HG03175 (cell line): ENCODE measurements at regions not wholly inside any gene's neighbourhood (a gene's known extent, or its start where the extent isn't known, plus 50 kb on each side); places are given as distances from the start of the nearest gene placed in this dataset.
"Not testable (repeated sequence)": the region's sequence is repeated elsewhere in the genome, so short reads cannot be mapped to it uniquely, and the experiment has no call there.

Experiments
- ATAC-seq: cut with Tn5 transposase; IDR thresholded peaks from one replicate; pipeline ENCODE4 v1.9.1; 2021; ENCODE audit warnings: mild to moderate bottlenecking, moderate library complexity; ENCODE audit not compliant: unreplicated experiment

- ATAC-seq = no peak
These were observed 116.8 kb upstream of the SERPINE2 start for GRCh38 chr2:224155896-224156295.

DNA sequence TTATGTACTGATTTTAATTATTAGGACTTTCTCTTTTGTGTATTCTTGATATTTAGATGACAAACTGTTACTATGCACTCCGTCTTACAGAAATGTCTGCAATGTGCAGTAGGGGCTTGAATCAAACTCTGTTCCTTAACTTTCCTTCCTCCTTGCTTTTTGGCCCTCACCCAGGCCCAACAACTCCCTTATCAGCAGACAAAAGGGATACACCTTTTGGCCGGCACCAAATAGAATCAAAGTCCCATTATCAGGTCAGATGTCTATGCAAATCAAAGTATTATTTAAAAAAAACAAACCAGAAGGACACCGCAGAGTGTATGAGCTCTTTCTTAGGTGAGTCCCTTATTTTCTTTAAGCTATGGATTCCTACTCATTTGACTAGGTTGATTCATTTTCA lies 116.3 kb upstream of the SERPINE2 start:
- no peak for ATAC-seq

- ATAC-seq = no peak
These were observed 112.7 kb upstream of the SERPINE2 start for GRCh38 chr2:224151680-224152310.

DNA sequence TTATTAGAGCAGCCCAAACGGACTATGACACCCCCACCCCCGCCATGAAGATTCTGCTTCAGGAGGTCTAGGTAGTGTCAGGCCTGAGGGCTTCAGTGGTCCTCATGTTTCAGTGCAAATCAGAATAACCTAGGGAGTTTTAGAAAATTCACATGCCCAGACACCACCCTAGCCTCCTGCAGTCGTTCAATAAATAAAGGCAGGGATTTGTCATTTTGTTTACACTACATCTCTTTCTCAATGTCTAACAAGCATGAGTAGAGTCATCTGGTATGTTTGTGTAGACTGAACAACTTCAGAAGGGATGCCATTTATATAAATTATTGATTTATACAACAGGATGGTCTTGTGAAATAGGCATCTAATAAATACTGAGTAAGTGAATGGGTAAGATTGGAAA lies 112.1 kb upstream of the SERPINE2 start:
- no peak for ATAC-seq

GRCh38 chr2:224148058-224148457 lies 109.0 kb upstream of the SERPINE2 start:
- ATAC-seq = not testable (repeated sequence)

GRCh38 chr2:224147174-224147573 lies 108.1 kb upstream of the SERPINE2 start:
- no peak for ATAC-seq

DNA sequence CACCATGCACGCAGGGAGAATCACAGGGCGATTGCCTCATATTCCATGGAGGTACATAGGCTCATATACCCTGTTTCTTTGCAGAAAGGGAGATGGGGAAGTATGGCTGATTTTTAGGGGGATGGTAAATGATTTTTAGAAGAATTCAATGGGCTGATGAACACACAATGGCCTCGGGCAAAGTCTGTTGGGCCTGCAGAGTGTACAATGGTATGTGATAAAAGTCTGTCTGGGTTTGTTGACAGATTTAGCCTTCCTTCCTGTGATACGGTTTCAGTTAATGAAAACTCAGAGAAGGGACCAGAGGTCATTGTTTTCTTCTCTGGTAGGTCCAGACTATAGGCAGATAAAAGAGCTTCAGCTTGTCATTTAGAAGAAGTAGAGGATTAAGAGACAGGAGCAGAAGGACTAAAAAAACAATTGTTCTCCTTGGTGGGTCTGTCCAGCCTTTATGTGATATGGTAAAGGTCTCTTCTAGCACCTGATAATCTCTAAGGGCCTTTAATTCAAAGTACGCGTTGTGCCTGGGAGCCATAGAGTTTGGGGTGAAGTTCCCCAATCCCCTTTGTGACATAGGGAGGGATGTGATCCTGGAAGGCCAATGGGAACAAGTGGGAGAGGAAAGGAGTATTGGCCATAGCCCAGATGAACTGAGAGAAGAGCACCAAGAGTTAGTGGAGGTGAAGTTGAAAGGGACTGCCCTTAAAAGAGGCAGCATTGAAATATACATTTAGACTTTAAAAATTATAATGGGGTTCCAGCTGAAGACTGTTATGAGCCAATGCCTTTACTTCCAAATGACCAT lies 107.5 kb upstream of the SERPINE2 start:
- ATAC-seq = no peak

DNA sequence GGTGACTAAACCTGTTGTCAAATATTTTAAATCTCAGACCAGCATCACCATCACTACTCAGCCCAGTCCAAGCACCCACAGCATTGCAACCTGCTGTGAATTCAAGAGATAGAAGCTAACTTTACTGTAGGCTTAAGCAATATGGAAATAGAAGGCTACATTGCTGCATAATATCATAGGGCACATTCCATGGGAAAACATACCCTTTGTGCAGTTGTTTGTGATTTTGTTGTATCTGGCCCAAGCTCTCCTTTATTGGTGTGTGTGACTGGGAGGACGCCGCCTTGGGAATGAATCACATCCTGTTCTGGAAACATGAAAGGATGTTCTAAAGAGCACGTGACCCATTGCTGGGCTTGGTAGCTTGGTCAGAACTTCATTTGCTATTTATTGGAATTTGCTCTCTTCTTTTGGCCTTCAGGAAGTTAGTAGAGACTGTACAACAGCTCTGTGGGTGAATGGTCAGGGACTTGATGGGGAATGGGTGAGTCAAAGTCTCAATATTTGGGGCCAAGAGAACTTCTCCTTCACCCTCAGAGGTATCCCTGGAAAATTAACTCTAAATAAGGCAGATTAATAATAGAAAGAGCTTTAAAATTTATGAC lies 106.8 kb upstream of the SERPINE2 start:
- no peak for ATAC-seq

DNA sequence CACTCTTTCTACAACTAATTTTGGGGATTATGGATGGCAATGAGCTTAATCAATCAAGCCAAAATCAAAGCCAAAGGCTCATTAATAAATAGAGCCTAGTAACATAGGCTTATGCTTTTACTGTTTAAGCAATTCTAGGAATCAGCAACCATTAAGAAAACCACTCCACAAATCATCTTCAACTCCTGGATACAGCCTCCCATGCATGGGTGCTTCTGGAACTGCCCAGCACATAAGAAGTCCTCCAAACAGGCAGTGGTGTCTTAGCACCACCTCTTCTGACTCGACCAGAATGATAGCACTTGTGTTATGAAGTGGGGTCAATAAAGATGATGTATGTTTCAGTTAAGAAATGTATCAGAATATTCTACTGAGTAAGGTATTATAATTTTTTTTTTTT lies 104.4 kb upstream of the SERPINE2 start:
- ATAC-seq = no peak

DNA sequence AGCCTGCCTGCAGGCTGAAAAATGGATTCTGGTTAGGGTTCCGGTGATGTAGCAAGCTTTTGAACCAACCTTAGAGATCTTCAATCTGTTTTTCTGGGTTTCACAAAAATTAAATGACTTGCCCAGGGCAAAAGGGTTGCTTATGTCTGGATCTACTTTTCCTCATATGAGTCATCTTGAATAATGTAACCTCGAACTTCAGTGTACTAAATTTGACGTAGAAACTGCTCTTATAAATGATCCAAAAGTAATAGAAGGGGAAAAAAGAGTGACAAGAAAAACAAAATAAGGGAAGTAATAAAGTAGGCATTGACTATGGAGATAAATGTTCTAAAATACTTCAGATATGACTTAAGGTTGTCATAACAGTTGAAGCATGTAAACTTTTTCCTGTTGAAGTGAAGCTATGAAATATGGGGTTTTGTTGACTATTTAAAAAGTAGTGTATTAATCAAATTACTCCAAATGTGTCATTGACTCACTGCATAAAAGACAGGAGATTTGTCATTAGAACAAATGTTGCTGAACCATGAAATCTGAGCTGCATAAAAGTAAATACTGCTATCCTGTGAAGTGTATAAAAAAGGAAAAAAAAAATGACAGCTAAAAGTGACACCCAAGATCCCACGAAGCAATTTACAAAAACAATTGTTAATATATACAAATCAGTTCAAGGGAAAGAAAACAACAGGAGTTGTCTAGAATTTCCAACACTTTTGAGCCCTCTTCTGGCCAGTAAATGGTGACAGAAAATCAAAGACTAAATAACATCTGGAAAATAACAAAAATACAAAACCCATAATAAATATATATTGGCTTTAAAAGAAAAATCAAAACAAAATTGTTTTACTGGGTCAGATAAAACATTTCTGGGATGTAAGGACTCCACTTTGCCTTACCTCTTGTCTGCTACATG lies 103.6 kb upstream of the SERPINE2 start:
- ATAC-seq = no peak

DNA sequence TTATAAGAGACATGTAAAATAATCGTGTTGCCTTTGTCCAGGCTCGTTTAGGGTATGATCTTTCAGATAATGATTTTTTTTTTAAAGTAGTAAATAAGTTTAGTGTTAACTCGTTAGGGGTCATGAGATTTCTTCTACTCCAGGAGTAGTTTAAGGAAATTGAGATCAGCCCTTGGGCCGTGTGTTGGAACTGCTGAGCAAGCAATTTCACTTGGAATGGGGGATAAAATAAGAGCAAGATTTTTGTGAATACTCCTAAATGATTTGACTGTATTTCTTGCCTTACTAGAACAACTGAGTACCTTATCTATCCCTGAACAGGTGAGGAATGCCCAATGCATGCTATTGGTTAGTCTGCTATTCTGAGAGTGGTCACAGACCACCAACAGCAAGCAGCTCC lies 102.2 kb upstream of the SERPINE2 start:
- no peak for ATAC-seq

- ATAC-seq = no peak
These were observed 98.1 kb upstream of the SERPINE2 start for GRCh38 chr2:224137208-224137607.

GRCh38 chr2:224136396-224136795 lies 97.3 kb upstream of the SERPINE2 start:
- no peak for ATAC-seq

DNA sequence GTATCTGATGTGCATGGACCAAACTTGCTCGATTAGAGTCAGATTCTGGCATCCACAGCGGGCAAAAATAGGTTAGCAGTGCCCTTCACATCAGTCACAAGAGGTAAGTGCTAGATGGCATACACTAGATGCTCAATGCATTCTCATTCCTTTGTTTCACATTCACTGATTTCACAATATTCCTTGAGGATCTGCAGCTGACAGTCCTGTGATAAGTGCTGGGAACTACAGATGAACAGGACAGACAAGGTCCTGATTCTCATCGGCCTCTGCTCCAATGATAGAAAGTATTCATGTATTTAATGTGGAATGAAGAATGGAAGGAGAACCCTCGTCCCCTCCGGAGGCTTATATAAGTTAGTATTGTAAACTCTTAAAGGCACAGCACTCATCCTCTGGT lies 96.8 kb upstream of the SERPINE2 start:
- ATAC-seq = no peak

DNA sequence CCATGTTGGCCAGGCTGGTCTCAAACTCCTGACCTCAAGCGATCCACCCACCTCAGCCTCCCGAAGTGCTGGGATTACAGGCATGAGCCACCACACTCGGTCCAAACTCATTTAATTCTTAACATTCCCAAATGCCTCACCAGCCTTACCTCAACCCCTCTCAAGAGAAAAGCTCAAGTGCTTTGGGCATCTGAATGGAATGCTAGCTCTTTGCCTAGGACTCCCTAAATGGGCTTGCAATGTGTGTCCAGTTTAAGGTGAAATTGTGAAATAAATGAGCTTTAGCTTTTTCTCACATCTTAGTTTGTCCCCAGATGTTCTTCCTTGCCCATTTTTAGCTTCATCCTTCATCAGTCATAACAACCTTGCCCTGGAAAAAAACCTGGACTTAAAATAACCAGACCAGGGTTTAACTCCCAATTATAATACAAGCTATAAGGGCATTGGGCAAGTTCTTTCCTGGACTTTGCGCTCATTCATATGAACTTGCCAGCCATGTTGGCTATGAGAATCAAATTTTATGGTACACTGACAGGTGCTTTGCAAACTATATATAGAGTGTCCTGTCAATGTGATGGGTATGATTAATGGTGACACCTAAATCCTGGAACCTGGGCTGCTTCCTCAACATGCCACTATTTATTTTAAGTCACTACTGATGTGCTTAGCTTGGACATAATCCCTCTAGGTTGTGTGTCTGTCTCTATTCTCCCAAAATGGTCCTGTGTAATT lies 95.1 kb upstream of the SERPINE2 start:
- no peak for ATAC-seq

DNA sequence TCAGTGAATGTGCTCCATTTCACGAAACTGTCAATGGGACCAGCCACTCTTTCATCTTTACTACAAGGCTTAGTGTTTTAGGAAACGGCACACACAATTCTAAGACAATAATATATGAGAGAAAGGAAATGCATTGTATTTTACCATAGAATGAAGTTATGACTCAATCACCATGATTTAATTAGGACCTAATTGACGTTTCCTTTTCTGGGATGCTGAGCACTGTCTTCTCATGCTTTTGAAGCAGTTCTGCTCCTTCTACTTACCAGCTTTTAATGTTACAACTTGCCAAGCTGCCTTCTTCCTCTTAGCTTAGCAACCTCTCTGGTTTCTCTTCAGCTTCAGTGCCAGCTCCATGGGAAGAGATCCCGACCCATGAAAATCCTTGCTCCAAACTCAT lies 94.3 kb upstream of the SERPINE2 start:
- ATAC-seq = no peak

DNA sequence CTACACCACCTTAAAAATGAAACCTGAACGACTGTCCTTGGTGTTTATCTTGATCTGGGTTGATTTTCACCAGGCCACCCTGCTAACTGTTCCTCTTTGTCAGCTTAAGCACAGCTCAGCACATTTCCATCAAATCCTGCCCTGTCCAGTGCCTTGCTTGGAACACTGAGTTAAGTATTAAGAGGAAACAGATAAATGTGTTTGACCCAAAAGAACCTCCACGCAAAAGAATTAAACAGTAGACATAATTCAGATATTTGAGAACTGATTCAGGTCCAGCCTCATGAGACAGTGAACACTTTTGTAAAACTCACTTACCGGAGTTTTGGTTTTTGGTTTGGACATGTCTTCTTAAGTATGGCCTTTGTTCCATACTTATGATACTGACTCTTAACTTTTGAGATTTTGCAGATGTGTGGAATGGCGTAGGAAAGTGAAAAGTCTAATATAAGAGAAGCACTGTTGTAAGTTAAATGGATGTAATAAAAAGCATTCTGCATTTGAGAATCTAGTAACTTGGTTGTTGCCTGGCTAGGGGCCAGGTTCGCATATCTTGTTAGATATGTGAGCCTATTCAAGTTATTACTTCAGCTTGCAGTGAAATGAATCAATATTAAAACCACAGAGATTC lies 88.9 kb upstream of the SERPINE2 start:
- no peak for ATAC-seq

GRCh38 chr2:224126440-224126839 lies 87.4 kb upstream of the SERPINE2 start:
- ATAC-seq = no peak

DNA sequence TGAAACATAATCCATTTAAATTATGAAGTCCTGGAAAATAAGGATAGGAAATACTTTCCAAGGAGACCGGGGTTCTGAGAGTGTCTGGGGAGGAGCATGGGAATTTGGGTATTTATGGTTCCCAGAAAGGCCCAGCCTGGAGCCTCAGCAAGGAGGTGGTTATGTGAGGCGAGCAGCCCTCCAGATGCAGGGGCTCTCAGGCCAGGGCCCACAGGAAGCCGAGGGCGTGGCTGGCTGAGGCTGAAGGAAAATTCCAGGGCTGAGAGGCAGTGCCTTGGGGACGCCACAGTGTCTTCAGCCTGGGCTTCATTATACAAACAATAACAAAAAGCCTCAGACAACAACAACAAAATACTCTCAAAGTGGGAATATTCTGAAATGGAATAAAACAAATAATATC lies 86.9 kb upstream of the SERPINE2 start:
- ATAC-seq = no peak

GRCh38 chr2:224122542-224122941 lies 83.5 kb upstream of the SERPINE2 start:
- ATAC-seq = no peak
